HepG2 (cell line): ENCODE measurements at regions not wholly inside any gene's neighbourhood (a gene's known extent, or its start where the extent isn't known, plus 50 kb on each side); places are given as distances from the start of the nearest gene placed in this dataset.

ENCODE experiments used
- FOXK2 ChIP-seq: fragments of 450-650 bp; IDR thresholded peaks from 2 replicates; pipeline ENCODE4 v1.6.1; 2016
- HNRNPUL1 ChIP-seq: fragments of 200-400 bp; formaldehyde crosslinking; IDR thresholded peaks from 2 replicates; pipeline ENCODE4 v1.6.1; 2017; ENCODE audit warnings: low read depth, mild to moderate bottlenecking, low read length, moderate library complexity
- JUND ChIP-seq: sonication (generic); formaldehyde crosslinking; IDR thresholded peaks from 2 replicates; pipeline ENCODE4 v1.8.0; 2022; ENCODE audit warnings: mild to moderate bottlenecking, missing genetic modification reagents
- MAZ ChIP-seq, 2 experiments: sonication (generic) in 1 of 2; formaldehyde crosslinking in 1 of 2; IDR thresholded peaks; 2 replicates each; pipeline versions ENCODE4 v1.5.0 to v1.6.1; 2012 to 2020; ENCODE audit warnings: low read depth in 2 of 2, mild to moderate bottlenecking in 2 of 2, borderline replicate concordance in 1 of 2, improper control_type of control experiment in 1 of 2, low read length in 1 of 2, missing genetic modification reagents in 1 of 2, moderate library complexity in 1 of 2
- POLR2A ChIP-seq, 2 experiments: IDR thresholded peaks; 2 replicates each; pipeline ENCODE4 v1.6.1; 2011; ENCODE audit warnings: low read depth in 2 of 2, low read length in 2 of 2, mild to moderate bottlenecking in 1 of 2, moderate library complexity in 1 of 2; ENCODE audit not compliant: insufficient read depth in 1 of 2
- TMF1 ChIP-seq: sonication (generic); formaldehyde crosslinking; IDR thresholded peaks from 2 replicates; pipeline ENCODE4 v1.8.1; 2022; ENCODE audit warnings: low read depth, missing genetic modification reagents
- ZBTB21 ChIP-seq: sonication (generic); formaldehyde crosslinking; IDR thresholded peaks from 2 replicates; pipeline ENCODE4 v1.4.0; 2020; ENCODE audit warnings: missing genetic modification reagents
- ZNF260 ChIP-seq: sonication (generic); formaldehyde crosslinking; IDR thresholded peaks from 2 replicates; pipeline ENCODE4 v1.4.0; 2020; ENCODE audit warnings: missing genetic modification reagents, low read depth, mild to moderate bottlenecking, borderline replicate concordance
- TF ChIP-seq, protein P1 (sequence below): sonication (generic); formaldehyde crosslinking; IDR thresholded peaks from 2 replicates; pipeline ENCODE4 v1.5.0; 2020; ENCODE audit warnings: mild to moderate bottlenecking, missing genetic modification reagents, moderate library complexity
- TF ChIP-seq, protein P2 (sequence below), 2 experiments: fragments of 450-650 bp in 1 of 2; sonication (generic) in 1 of 2; formaldehyde crosslinking in 1 of 2; IDR thresholded peaks; 2 replicates each; pipeline versions ENCODE4 v1.6.1 to v1.8.0; 2016 to 2022; ENCODE audit warnings: antibody characterized with exemption in 1 of 2, mild to moderate bottlenecking in 1 of 2, missing genetic modification reagents in 1 of 2
- TF ChIP-seq, protein P3 (sequence below), 2 experiments: sonication (generic) in 1 of 2; formaldehyde crosslinking in 1 of 2; IDR thresholded peaks; 2 replicates each; pipeline versions ENCODE4 v1.5.1 to v1.6.1; 2011 to 2020; ENCODE audit warnings: borderline replicate concordance in 1 of 2, low read depth in 1 of 2, low read length in 1 of 2, mild to moderate bottlenecking in 1 of 2, missing genetic modification reagents in 1 of 2, moderate library complexity in 1 of 2

DNA sequence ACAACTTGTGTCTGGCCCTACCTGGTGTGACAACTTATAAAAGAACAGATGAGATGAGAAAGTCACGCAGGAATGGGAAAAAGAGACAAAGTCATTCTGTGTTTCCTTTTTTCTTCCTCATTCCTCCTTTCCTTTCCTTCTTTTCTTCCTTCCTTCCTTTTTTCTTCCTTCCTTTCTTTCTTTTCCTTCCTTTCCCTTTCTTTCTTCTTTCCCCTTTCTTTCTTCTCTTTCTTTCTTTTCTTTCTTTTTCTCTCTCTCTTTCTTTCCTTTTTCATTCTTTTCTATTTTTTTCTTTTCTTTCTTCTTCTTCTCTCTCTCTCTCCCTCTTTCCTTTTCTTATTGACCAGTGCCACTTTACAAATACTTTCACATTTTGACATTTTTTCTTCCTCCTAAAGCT, 239.7 kb downstream of the ATG4C start:
- TF ChIP-seq ZBTB21 (no peak), POLR2A (IDR thresholded peaks at IDR 0.05; ENCODE audit: insufficient read depth in 1 of 2, low read depth in 2 of 2, low read length in 2 of 2) (no peak), MAZ (IDR thresholded peaks at IDR 0.05; ENCODE audit: borderline replicate concordance, low read depth, low read length) (no peak), MAZ (CRISPR knock-in tag; IDR thresholded peaks at IDR 0.05; ENCODE audit: low read depth) (no peak), TMF1 (no peak), ZNF260 (no peak), JUND (CRISPR knock-in tag) (no peak), HNRNPUL1 (no peak), FOXK2 (no peak)
- TF ChIP-seq, protein P1, sequence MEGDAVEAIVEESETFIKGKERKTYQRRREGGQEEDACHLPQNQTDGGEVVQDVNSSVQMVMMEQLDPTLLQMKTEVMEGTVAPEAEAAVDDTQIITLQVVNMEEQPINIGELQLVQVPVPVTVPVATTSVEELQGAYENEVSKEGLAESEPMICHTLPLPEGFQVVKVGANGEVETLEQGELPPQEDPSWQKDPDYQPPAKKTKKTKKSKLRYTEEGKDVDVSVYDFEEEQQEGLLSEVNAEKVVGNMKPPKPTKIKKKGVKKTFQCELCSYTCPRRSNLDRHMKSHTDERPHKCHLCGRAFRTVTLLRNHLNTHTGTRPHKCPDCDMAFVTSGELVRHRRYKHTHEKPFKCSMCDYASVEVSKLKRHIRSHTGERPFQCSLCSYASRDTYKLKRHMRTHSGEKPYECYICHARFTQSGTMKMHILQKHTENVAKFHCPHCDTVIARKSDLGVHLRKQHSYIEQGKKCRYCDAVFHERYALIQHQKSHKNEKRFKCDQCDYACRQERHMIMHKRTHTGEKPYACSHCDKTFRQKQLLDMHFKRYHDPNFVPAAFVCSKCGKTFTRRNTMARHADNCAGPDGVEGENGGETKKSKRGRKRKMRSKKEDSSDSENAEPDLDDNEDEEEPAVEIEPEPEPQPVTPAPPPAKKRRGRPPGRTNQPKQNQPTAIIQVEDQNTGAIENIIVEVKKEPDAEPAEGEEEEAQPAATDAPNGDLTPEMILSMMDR (CRISPR knock-in tag), result no peak
- TF ChIP-seq, protein P2, sequence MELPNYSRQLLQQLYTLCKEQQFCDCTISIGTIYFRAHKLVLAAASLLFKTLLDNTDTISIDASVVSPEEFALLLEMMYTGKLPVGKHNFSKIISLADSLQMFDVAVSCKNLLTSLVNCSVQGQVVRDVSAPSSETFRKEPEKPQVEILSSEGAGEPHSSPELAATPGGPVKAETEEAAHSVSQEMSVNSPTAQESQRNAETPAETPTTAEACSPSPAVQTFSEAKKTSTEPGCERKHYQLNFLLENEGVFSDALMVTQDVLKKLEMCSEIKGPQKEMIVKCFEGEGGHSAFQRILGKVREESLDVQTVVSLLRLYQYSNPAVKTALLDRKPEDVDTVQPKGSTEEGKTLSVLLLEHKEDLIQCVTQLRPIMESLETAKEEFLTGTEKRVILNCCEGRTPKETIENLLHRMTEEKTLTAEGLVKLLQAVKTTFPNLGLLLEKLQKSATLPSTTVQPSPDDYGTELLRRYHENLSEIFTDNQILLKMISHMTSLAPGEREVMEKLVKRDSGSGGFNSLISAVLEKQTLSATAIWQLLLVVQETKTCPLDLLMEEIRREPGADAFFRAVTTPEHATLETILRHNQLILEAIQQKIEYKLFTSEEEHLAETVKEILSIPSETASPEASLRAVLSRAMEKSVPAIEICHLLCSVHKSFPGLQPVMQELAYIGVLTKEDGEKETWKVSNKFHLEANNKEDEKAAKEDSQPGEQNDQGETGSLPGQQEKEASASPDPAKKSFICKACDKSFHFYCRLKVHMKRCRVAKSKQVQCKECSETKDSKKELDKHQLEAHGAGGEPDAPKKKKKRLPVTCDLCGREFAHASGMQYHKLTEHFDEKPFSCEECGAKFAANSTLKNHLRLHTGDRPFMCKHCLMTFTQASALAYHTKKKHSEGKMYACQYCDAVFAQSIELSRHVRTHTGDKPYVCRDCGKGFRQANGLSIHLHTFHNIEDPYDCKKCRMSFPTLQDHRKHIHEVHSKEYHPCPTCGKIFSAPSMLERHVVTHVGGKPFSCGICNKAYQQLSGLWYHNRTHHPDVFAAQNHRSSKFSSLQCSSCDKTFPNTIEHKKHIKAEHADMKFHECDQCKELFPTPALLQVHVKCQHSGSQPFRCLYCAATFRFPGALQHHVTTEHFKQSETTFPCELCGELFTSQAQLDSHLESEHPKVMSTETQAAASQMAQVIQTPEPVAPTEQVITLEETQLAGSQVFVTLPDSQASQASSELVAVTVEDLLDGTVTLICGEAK (IDR thresholded peaks at IDR 0.05), result no peak
- TF ChIP-seq, protein P2 (CRISPR knock-in tag; IDR thresholded peaks at IDR 0.05), result no peak
- TF ChIP-seq, protein P3, sequence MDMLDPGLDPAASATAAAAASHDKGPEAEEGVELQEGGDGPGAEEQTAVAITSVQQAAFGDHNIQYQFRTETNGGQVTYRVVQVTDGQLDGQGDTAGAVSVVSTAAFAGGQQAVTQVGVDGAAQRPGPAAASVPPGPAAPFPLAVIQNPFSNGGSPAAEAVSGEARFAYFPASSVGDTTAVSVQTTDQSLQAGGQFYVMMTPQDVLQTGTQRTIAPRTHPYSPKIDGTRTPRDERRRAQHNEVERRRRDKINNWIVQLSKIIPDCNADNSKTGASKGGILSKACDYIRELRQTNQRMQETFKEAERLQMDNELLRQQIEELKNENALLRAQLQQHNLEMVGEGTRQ (IDR thresholded peaks at IDR 0.05; ENCODE audit: low read depth, low read length), result no peak
- TF ChIP-seq, protein P3 (CRISPR knock-in tag; IDR thresholded peaks at IDR 0.05; ENCODE audit: borderline replicate concordance), result no peak
